GM19035 (cell line): ENCODE measurements at regions not wholly inside any gene's neighbourhood (a gene's known extent, or its start where the extent isn't known, plus 50 kb on each side); places are given as distances from the start of the nearest gene placed in this dataset.
"Not testable (repeated sequence)": the region's sequence is repeated elsewhere in the genome, so short reads cannot be mapped to it uniquely, and the experiment has no call there.

Source experiments
- ATAC-seq: cut with Tn5 transposase; IDR thresholded peaks from one replicate; pipeline ENCODE4 v1.9.1; 2021; ENCODE audit not compliant: unreplicated experiment

DNA sequence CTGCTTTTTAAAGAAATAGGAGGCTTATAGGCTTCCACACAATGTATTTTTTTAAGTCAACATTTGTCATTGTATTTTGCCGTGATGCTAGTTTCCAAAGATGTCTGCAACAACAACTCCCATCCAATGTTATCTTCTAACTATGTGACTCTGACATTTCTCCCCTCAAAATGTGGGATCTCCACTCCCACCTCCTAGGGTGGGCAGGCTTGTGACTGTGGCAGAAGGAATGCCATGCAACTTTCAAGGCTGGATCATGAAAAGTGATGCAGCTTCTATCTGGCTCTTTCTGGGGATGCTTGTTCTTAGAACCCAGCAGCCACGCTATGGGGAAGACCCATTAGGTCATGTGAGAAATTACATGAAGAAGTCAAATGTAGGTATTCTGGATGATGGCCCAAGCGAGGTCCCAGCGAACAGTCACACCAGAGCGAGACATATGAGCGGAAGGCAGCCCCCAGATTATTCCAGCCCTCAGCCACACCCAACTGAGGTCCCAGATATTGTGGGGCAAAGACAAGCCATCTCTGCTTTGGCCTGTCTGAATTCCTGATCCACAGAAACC, 124.3 kb downstream of the BDH1 start:
- no peak for ATAC-seq

DNA sequence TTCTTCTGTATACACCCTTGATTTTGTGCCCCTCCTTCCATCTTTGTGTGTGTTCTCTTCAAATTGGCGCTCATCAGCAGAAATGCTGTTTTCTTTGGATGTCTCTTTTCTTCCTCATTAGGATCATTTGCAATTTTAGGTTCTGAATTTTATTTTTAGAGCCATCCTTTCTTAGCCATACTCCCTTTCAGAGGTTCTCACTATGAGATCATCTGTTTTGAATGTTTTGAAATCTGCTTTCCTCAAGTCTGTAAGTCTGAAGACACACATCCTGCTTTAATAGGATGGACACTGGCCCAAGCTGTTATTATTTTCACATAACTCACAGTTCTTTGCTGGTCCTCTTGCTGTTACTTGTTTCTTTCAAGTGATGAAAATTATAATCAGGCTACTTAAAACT, 124.8 kb downstream of the BDH1 start:
- no peak for ATAC-seq

DNA sequence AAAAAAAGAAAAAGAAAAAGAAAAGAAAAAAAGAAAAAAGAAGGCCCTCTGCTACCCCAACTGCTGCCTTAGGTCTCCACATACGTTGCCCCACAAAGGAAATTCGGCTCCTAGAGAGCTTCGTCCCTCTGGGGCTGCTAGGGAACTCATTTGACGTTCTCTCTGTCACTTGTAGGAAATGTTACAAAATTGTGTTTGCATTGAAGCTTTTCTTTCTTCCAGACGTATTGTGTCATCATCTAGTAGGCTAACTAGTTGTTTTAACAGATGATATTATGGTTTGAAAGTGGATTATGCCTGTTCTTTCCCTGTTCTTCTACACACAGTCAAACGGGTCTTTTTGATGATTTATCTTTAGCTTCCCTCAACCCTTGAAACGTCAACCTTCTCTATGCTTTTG, 125.3 kb downstream of the BDH1 start:
- ATAC-seq, result no peak

- ATAC-seq, result no peak
Measured at GRCh38 chr3:197428952-197429351, 126.8 kb downstream of the BDH1 start.

DNA sequence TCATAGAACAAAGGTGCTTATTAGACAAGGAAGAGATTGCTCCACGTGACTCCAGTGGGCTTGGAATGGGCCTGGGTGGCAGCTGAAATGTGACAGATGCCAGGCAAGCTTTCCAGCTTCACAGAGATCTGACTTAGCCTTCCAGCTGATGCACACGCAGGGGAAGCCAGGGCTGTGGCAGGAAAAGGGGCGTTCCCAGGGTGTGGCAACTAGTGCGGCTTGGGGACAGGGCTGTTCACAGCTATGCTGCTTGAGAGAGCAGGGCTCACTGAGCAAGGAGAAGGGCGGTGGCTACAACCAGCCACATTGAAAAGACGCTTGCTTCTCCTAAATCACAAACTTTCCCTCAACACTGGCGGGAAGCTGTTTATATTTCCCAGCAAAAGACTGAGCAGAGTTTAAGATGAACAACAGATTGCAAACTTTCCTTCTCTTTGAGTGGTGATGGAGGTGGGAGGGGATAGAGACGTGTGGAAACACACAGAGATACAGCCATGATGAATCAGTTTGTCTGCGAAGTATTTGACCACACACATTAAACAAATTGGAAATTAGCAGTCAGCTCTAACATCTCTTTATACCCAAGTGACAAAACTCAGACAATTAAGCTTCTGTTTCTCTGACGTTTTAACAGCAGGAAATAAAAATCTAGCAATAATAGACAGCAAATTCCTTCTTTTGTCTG, 127.5 kb downstream of the BDH1 start:
- no peak for ATAC-seq

GRCh38 chr3:197427021-197427420, 128.6 kb upstream of the DLG1 start:
- no peak for ATAC-seq

- no peak for ATAC-seq
Measured at GRCh38 chr3:197426121-197426566, 127.7 kb upstream of the DLG1 start.

DNA sequence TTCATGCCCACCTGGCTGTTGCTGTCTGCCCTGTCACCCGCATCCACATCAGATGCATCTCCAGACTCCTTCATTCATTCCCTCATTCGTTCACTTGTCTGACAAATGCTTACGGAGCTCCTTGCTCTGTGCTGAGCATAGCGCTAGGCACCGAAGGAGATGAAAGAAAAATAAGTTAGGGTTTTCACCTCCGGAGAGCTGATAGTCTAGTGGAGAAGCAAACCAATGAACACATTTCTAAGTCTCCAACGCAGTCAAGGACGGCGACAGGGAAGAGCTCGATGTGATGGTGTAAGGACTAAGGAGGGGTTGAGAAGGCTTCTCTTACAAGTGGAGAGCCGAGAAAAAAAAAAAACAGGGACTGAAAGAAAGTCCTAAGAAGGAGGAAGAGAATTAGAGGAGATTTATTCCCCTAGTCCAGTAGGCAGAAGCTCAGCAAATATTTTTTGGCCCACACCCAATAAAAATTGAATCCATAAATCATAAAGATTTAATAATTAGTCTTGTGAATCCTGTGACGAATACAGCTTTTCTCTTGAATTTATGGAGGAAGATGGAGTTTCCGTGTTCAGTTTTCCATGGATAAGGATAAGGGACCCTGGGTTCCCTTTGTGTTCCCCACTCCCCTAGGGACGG, 127.2 kb upstream of the DLG1 start:
- no peak for ATAC-seq

GRCh38 chr3:197424674-197425484, 126.5 kb upstream of the DLG1 start:
- no peak for ATAC-seq

DNA sequence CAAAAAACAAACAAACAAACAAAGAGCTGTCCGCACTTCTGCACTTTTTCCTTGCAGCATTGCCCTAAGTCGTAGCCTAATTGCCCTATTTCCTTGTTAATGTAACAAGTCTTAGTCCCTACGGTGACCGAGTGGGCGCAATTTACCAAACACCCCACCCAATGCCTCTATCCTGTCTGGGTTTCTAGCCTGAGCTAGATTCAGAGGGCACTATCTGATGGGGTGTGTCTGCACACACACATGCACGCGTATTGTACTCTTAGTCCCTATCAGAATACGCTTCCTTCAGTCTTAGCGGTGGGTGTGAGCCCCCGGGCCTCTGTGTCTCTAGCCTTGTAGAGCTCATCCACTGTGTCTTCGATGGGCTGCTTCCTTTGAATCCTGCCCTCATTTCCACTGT, 125.9 kb upstream of the DLG1 start:
- no peak for ATAC-seq

DNA sequence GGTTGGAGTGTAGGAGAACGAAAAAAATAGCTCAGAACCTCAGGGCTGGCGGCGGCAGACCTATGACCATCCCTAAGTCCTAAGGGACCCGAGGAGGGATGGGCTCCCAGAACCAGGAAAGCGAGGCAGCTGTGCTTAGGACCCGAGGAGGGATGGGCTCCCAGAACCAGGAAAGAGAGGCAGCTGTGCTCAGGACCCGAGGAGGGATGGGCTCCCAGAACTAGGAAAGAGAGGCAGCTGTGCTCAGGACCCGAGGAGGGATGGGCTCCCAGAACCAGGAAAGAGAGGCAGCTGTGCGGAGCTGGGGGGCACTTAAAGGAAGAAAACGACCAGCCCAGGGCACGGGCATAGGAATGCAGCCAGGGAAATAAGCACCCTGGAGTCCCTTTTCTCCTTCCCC, 125.0 kb upstream of the DLG1 start:
- ATAC-seq, result no peak

GRCh38 chr3:197422506-197422905, 124.1 kb upstream of the DLG1 start:
- ATAC-seq, result no peak

GRCh38 chr3:197421021-197421420, 122.6 kb upstream of the DLG1 start:
- no peak for ATAC-seq

GRCh38 chr3:197420566-197420965, 122.2 kb upstream of the DLG1 start:
- no peak for ATAC-seq

GRCh38 chr3:197420115-197420514, 121.7 kb upstream of the DLG1 start:
- ATAC-seq, result no peak

DNA sequence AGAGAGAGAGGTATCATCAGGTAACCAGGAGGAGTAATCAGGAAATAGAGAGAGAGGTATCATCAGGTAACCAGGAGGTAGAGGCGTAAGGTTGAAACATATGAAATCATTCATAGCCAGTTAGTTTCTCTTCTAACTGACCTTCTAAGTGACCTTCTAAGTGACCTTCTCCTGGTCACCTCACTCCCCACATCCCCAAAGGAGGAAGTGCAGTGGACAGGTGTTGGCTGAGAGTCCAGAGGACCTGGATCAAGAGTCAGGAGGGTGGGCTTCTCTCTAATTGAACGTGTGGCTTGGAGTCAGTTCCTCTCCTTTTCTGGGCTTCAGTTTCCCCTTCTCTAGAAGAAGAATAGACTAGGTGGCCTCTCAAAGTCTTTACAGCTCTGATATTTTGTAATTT, 121.3 kb upstream of the DLG1 start:
- no peak for ATAC-seq

DNA sequence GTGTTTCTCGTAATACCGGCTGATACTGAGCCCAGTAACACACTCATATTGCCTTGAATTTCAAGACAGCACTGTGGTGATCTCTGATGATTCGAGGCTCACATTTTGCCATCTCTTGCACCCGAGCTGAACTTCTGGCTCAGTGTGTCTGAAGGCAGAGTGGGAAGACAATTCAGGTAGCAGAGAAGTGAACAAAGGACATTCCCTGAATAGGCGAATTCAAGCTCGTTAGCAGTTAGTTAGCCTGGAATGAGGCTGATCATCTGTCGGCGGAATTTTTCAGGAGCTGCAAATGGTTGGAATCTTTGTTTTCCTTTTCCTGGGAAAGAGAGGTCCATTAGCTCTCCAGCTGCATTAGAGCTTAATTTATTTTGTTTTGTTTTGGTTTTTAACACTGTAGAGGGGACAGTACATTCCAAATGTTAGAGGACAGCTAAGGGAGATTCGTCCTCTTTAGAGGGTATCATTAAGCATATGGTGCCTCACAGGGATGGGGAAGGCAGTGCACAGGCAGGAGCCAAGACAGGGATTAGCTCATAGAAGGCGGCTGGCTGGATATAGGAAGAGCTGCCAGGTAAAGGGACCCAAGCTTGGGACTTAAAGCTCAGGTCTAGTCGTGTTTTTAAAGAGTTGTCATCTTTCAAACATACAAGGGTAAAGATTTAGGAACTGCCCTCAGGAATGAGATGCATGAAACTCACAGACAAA, 119.7 kb upstream of the DLG1 start:
- no peak for ATAC-seq

DNA sequence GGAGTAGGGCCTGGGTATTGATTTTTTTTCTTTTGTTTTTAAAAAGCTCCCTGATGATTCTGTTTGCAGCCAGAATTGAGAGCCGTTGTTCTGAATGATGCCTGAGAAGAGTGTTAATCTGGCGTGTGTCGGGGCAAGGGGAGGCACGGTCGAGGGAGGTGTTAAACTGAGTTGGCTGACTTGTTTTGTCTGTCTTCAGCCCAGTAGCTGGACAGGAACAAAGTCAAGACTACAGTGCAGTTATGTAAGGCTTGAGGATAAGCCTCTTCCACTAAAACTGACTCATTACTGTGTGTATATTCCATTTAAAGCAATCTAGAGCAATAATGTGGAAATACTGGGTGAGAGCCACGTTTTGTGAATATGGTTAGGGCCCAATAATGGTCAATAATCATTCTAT, 119.0 kb upstream of the DLG1 start:
- ATAC-seq, result no peak

GRCh38 chr3:197411899-197412298, 113.5 kb upstream of the DLG1 start:
- ATAC-seq, result not testable (repeated sequence)

- not testable (repeated sequence) for ATAC-seq
Measured at GRCh38 chr3:197410170-197410569, 111.8 kb upstream of the DLG1 start.
